Neural progenitor cell (in vitro differentiated cells): ENCODE measurements at regions not wholly inside any gene's neighbourhood (a gene's known extent, or its start where the extent isn't known, plus 50 kb on each side); places are given as distances from the start of the nearest gene placed in this dataset.
"Not testable (repeated sequence)": the region's sequence is repeated elsewhere in the genome, so short reads cannot be mapped to it uniquely, and the experiment has no call there.

ENCODE experiments used
- DNase-seq: peaks from one replicate; pipeline ENCODE4 v3.0.0-alpha.2; 2016; ENCODE audit warnings: low spot score
- H2AFZ ChIP-seq: fragments of 200-600 bp; sonication (generic); replicated peaks from 2 replicates; pipeline ENCODE4 v1.6.1; 2016; ENCODE audit warnings: antibody characterized with exemption
- H3F3A ChIP-seq: fragments of 200-600 bp; sonication (generic); 2 replicates; pipeline ENCODE4 v1.6.1; 2016; ENCODE audit warnings: antibody characterized with exemption, low read depth
- H3K27ac ChIP-seq: fragments of 200-600 bp; sonication (generic); 2 replicates; pipeline ENCODE4 v1.5.1; 2016; ENCODE audit warnings: mild to moderate bottlenecking
- H3K27me3 ChIP-seq: fragments of 200-600 bp; sonication (generic); 2 replicates; pipeline ENCODE4 v1.6.1; 2016; ENCODE audit warnings: mild to moderate bottlenecking, moderate library complexity
- H3K36me3 ChIP-seq: fragments of 200-600 bp; sonication (generic); 2 replicates; pipeline ENCODE4 v1.5.1; 2016
- H3K4me1 ChIP-seq: fragments of 200-600 bp; sonication (generic); 2 replicates; pipeline ENCODE4 v1.6.1; 2016; ENCODE audit warnings: mixed run types
- H3K4me2 ChIP-seq: fragments of 200-600 bp; sonication (generic); 2 replicates; pipeline ENCODE4 v1.6.1; 2016
- H3K4me3 ChIP-seq: fragments of 200-600 bp; sonication (generic); 2 replicates; pipeline ENCODE4 v1.5.1; 2016
- H3K79me2 ChIP-seq: fragments of 200-600 bp; sonication (generic); 2 replicates; pipeline ENCODE4 v1.6.1; 2016; ENCODE audit warnings: low read depth
- H3K9ac ChIP-seq: fragments of 200-600 bp; sonication (generic); 2 replicates; pipeline ENCODE4 v1.6.1; 2016
- H3K9me3 ChIP-seq: fragments of 200-600 bp; sonication (generic); 2 replicates; pipeline ENCODE4 v1.5.1; 2016; ENCODE audit warnings: low read depth
- H4K20me1 ChIP-seq: fragments of 200-600 bp; sonication (generic); 2 replicates; pipeline ENCODE4 v1.6.1; 2016; ENCODE audit warnings: low read depth
- H3K27ac Mint-ChIP-seq: 3 replicates; pipeline ENCODE4 v1.8.0; 2021; ENCODE audit warnings: mixed read lengths
- H3K27me3 Mint-ChIP-seq: 2 replicates; pipeline ENCODE4 v1.8.0; 2022; ENCODE audit warnings: low read depth, mild to moderate bottlenecking, inconsistent platforms, moderate library complexity, mixed read lengths; ENCODE audit not compliant: insufficient read depth
- H3K36me3 Mint-ChIP-seq: 3 replicates; pipeline ENCODE4 v1.8.0; 2021; ENCODE audit warnings: mixed read lengths
- H3K4me1 Mint-ChIP-seq: 3 replicates; pipeline ENCODE4 v1.8.0; 2021; ENCODE audit warnings: mixed read lengths
- H3K4me3 Mint-ChIP-seq: 3 replicates; pipeline ENCODE4 v1.8.0; 2021; ENCODE audit warnings: mild to moderate bottlenecking, moderate library complexity, mixed read lengths
- H3K9me3 Mint-ChIP-seq: 3 replicates; pipeline ENCODE4 v1.8.0; 2020; ENCODE audit warnings: mixed read lengths
- EZH2 ChIP-seq: fragments of 200-600 bp; sonication (generic); IDR thresholded peaks from 2 replicates; pipeline ENCODE4 v1.6.1; 2017; ENCODE audit warnings: antibody characterized with exemption, mild to moderate bottlenecking, moderate library complexity
- EZH2phosphoT487 ChIP-seq: fragments of 200-600 bp; sonication (generic); IDR thresholded peaks from 2 replicates; pipeline ENCODE4 v1.6.1; 2017; ENCODE audit warnings: antibody characterized with exemption
- TF ChIP-seq, protein P1 (sequence below): fragments of 200-600 bp; sonication (generic); IDR thresholded peaks from 2 replicates; pipeline ENCODE4 v1.5.1; 2017; ENCODE audit warnings: antibody characterized with exemption, mild to moderate bottlenecking

GRCh38 chr2:209300766-209301165, 123.1 kb upstream of the MAP2 start:
- H3K9ac ChIP-seq, H3K9me3 ChIP-seq, H3K4me3 ChIP-seq, H3K36me3 Mint-ChIP-seq, H4K20me1 ChIP-seq, H3K36me3 ChIP-seq, H3K27ac Mint-ChIP-seq, H3F3A ChIP-seq, H3K9me3 Mint-ChIP-seq, H3K27ac ChIP-seq, H2AFZ ChIP-seq, H3K4me2 ChIP-seq, H3K79me2 ChIP-seq, H3K4me1 ChIP-seq: not testable (repeated sequence)
- H3K4me1 Mint-ChIP-seq, result peaks cover 15% of the 10 kb centered on the region
- H3K27me3 Mint-ChIP-seq, result peaks cover 17% of the 10 kb centered on the region
- H3K4me3 Mint-ChIP-seq, result peak overlapping the region; percentile 41
- peaks cover 29% of the 10 kb centered on the region for H3K27me3 ChIP-seq
- DNase-seq, result peak; percentile 52

DNA sequence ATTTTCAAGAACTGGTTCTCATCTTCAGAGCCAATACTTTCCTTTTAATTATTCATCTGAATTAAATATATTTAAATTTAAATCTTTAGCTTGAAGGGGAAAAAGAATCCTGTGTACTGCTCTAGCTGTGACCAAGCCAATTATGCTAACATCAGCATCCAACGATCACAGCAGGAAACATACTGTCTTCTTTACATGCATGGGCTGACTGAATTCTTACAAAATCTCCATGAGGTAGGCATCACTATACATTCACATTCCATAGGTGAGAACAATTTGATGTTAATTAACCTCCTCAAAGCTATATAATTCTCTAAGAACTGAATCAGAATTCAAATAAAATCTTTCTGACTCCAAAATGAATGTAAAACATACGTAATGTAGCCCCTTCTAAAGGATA, 118.8 kb upstream of the MAP2 start:
- Mint-ChIP-seq H3K27ac (no peak overlapping the region), H3K4me1 (peaks cover 15% of the 10 kb centered on the region), H3K36me3 (no peaks in the 10 kb centered on the region), H3K27me3 (peaks cover 9% of the 10 kb centered on the region), H3K4me3 (no peak overlapping the region), H3K9me3 (peaks cover 8% of the 10 kb centered on the region)
- H3K27ac ChIP-seq, result no peak overlapping the region
- DNase-seq, result no peak
- H3K4me1 ChIP-seq, result peaks cover 7% of the 10 kb centered on the region
- no peaks in the 10 kb centered on the region for H4K20me1 ChIP-seq
- H3K9me3 ChIP-seq, result no peaks in the 10 kb centered on the region
- no peak overlapping the region for H3K9ac ChIP-seq
- no peaks in the 10 kb centered on the region for H3K79me2 ChIP-seq
- TF ChIP-seq, protein P1, sequence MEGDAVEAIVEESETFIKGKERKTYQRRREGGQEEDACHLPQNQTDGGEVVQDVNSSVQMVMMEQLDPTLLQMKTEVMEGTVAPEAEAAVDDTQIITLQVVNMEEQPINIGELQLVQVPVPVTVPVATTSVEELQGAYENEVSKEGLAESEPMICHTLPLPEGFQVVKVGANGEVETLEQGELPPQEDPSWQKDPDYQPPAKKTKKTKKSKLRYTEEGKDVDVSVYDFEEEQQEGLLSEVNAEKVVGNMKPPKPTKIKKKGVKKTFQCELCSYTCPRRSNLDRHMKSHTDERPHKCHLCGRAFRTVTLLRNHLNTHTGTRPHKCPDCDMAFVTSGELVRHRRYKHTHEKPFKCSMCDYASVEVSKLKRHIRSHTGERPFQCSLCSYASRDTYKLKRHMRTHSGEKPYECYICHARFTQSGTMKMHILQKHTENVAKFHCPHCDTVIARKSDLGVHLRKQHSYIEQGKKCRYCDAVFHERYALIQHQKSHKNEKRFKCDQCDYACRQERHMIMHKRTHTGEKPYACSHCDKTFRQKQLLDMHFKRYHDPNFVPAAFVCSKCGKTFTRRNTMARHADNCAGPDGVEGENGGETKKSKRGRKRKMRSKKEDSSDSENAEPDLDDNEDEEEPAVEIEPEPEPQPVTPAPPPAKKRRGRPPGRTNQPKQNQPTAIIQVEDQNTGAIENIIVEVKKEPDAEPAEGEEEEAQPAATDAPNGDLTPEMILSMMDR, result no peak
- TF ChIP-seq EZH2 (no peak), EZH2phosphoT487 (no peak)
- peaks cover 15% of the 10 kb centered on the region for H3K27me3 ChIP-seq
- H2AFZ ChIP-seq, result no peak overlapping the region
- H3K4me2 ChIP-seq, result no peak overlapping the region
- H3F3A ChIP-seq, result peaks cover 6% of the 10 kb centered on the region
- no peak overlapping the region for H3K4me3 ChIP-seq
- H3K36me3 ChIP-seq, result no peaks in the 10 kb centered on the region

DNA sequence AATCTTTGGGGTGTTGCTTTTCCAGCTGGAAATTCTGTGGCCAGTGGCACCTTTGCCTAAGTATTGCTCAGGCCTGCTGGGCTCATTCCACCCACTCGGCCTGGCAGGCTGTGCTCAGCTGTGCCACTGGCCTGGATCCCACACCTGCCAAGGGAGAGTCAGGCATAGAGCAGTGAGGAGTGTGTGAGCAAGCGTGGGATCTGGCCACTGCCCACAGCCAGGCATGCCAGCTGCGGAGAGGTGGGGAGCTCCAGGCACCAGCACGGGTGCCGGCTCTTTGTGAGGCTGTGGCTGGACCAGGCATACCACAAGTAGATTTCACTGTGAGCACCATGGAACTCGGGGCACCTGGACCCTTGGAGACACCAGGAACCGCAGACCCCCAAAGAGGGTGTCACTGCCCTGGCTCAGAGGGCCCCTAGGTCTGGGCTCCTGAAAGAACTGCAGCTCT, 118.1 kb upstream of the MAP2 start:
- Histone ChIP-seq H3K27ac (no peak overlapping the region), H3K79me2 (no peaks in the 10 kb centered on the region), H3K4me1 (peaks cover 7% of the 10 kb centered on the region), H3K9me3 (no peaks in the 10 kb centered on the region), H4K20me1 (no peaks in the 10 kb centered on the region), H3K9ac (no peak overlapping the region), H3F3A (peaks cover 6% of the 10 kb centered on the region), H2AFZ (peak overlapping the region; percentile 5), H3K4me2 (no peak overlapping the region), H3K4me3 (no peak overlapping the region), H3K36me3 (no peaks in the 10 kb centered on the region), H3K27me3 (peaks cover 9% of the 10 kb centered on the region)
- Mint-ChIP-seq H3K4me3 (no peak overlapping the region), H3K9me3 (peaks cover 3% of the 10 kb centered on the region), H3K4me1 (peaks cover 15% of the 10 kb centered on the region), H3K27me3 (peaks cover 9% of the 10 kb centered on the region), H3K36me3 (no peaks in the 10 kb centered on the region), H3K27ac (peak overlapping the region; percentile 13)
- no peak for DNase-seq
- TF ChIP-seq, protein P1, result no peak
- no peak for TF ChIP-seq EZH2
- no peak for TF ChIP-seq EZH2phosphoT487

DNA sequence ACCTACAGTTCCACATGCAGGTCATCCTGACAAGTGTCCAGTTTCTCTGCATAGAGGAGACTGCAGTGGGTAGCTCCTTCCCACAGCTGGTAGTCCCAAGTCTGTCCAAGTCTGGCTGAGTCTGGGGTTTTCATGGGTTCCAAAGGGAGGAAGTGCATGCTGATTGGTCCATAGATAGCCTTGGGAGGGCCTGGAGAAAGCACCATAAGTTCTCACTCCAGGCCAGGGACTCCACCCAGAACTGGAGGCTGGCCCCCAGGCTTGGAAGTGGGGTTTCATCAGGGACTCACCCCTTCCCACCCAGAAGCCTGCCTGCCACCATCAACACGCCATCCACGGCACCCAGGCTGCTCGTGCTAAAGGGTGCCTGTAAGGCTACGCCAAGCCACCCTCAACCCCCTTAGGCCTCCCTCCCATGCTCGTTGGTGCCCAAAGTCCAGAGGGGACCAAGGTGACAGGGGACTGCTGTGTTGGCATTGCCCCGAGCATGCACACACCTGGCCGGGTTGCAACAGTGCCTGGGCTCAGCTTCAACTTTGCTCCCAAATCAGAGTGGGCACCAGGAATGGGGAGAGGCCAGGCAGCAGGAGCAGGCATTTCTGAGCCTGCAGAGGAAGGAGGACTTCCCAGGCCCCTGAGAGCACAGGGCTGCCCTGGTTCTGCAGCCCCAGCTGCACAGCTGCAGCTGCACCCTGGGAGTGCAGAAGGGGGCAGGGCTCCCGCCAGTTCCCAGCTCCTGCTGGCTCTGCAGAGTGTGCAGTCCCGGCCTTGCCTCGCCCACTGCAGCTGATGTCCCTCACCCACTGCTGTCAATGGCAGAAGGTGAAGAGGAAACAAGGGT, 116.5 kb upstream of the MAP2 start:
- peaks cover 3% of the 10 kb centered on the region for H3K27me3 Mint-ChIP-seq
- Histone ChIP-seq H3F3A (peaks cover 6% of the 10 kb centered on the region), H2AFZ (no peak overlapping the region), H3K79me2 (no peaks in the 10 kb centered on the region), H3K4me2 (no peak overlapping the region), H3K27me3 (no peaks in the 10 kb centered on the region), H3K4me3 (no peak overlapping the region), H3K9me3 (no peaks in the 10 kb centered on the region), H4K20me1 (no peaks in the 10 kb centered on the region), H3K9ac (no peak overlapping the region), H3K4me1 (peaks cover 7% of the 10 kb centered on the region), H3K27ac (no peak overlapping the region), H3K36me3 (no peaks in the 10 kb centered on the region)
- no peak for DNase-seq
- peaks cover 15% of the 10 kb centered on the region for H3K4me1 Mint-ChIP-seq
- H3K9me3 Mint-ChIP-seq, result no peaks in the 10 kb centered on the region
- H3K27ac Mint-ChIP-seq, result no peak overlapping the region
- H3K36me3 Mint-ChIP-seq, result no peaks in the 10 kb centered on the region
- TF ChIP-seq EZH2, result no peak
- TF ChIP-seq, protein P1, result no peak
- no peak for TF ChIP-seq EZH2phosphoT487
- no peak overlapping the region for H3K4me3 Mint-ChIP-seq
